ENCODE measurements at regions not wholly inside any gene's neighbourhood (a gene's known extent, or its start where the extent isn't known, plus 50 kb on each side); places are given as distances from the start of the nearest gene placed in this dataset.

GRCh38 chr2:17413036-17413435 lies 105.2 kb downstream of the RAD51AP2 start:
- H3K27ac ChIP-seq (ENCODE audit: insufficient read length, low read depth, low read length) = no peak overlapping the region
- no peaks in the 10 kb centered on the region for H3K27me3 ChIP-seq (ENCODE audit: insufficient read depth, low read length)
- no peak overlapping the region for H2BK15ac ChIP-seq (ENCODE audit: low read depth, low read length)
- H3K4me3 Mint-ChIP-seq = no peak overlapping the region
- no peaks in the 10 kb centered on the region for H3K27me3 Mint-ChIP-seq (ENCODE audit: low read depth)
- no peak overlapping the region for H3K9ac ChIP-seq (ENCODE audit: extremely low read depth, insufficient read length, low read length)
- H2BK5ac ChIP-seq (ENCODE audit: insufficient read length, low read length) = no peak overlapping the region
- no peak overlapping the region for H3K4ac ChIP-seq (ENCODE audit: low read depth, low read length)
- H3K79me1 ChIP-seq (ENCODE audit: insufficient read depth, low read depth, low read length, poor library complexity, severe bottlenecking) = no peaks in the 10 kb centered on the region
- peaks cover 3 to 13% (median 5%) of the 10 kb centered on the region in 3 experiments; a peak in 6 of 7 replicates for H3K36me3 Mint-ChIP-seq (ENCODE audit: insufficient read depth in 1 of 3, low read depth in 3 of 3)
- peaks cover 13 to 20% of the 10 kb centered on the region in 2 experiments for H3K9me3 Mint-ChIP-seq
- no peak for DNase-seq
- H3K14ac ChIP-seq (ENCODE audit: insufficient read depth, low read length) = no peak overlapping the region
- no peak overlapping the region for H4K91ac ChIP-seq (ENCODE audit: insufficient read length, low read depth, low read length)
- H3K4me1 Mint-ChIP-seq = no peaks in the 10 kb centered on the region
- no peak overlapping the region for H2AK5ac ChIP-seq (ENCODE audit: insufficient read length, low read length)
- no peak overlapping the region for H3K18ac ChIP-seq (ENCODE audit: insufficient read length, low read depth, low read length)
- no peak overlapping the region for H4K8ac ChIP-seq (replicated peaks; ENCODE audit: insufficient read length, low read depth, low read length)
- H2AFZ ChIP-seq (ENCODE audit: low read length) = no peak overlapping the region
- no peaks in the 10 kb centered on the region for H3K4me1 ChIP-seq (ENCODE audit: insufficient read depth, low read length)
- no peak overlapping the region for H3K4me2 ChIP-seq (ENCODE audit: insufficient read depth, insufficient read length, low read length)
- H3K9me3 ChIP-seq (ENCODE audit: control insufficient read depth, low read depth, low read length) = no peaks in the 10 kb centered on the region
- no peak overlapping the region for H4K5ac ChIP-seq (ENCODE audit: insufficient read length, low read depth, low read length)
- H2BK12ac ChIP-seq (ENCODE audit: insufficient read length, low read depth, low read length) = no peak overlapping the region
- H3K23ac ChIP-seq (ENCODE audit: insufficient read length, low read depth, low read length) = no peak overlapping the region
- no peak overlapping the region for H3K27ac Mint-ChIP-seq
- H4K20me1 ChIP-seq (ENCODE audit: control insufficient read depth, insufficient read depth, insufficient read length) = no peaks in the 10 kb centered on the region
- no peak overlapping the region for H3K56ac ChIP-seq (ENCODE audit: insufficient read length, low read depth, low read length)
- no peak overlapping the region for H3T11ph ChIP-seq (ENCODE audit: low read length)
- H2BK20ac ChIP-seq (ENCODE audit: low read depth, low read length, poor library complexity, severe bottlenecking) = no peak overlapping the region
- H2BK120ac ChIP-seq (ENCODE audit: low read depth, low read length, poor library complexity, severe bottlenecking) = no peak overlapping the region
- WGBS (ENCODE audit: extremely low coverage, insufficient read length, low lambda C conversion rate) = no CpG with 5 or more reads among the region's 1 CpG
- H3K79me2 ChIP-seq (ENCODE audit: insufficient read depth, low read length) = no peaks in the 10 kb centered on the region
- no peaks in the 10 kb centered on the region for H3K23me2 ChIP-seq (ENCODE audit: insufficient read length, low read depth, low read length, poor library complexity, severe bottlenecking)
- no peak for TF ChIP-seq CTCF (conservative IDR thresholded peaks at IDR 0.05)

Data from H9 (cell line).